Activated naive CD4-positive, alpha-beta T cell treated with anti-CD3 and anti-CD28 coated beads for 36 hours (primary cell): ENCODE measurements at regions not wholly inside any gene's neighbourhood (a gene's known extent, or its start where the extent isn't known, plus 50 kb on each side); places are given as distances from the start of the nearest gene placed in this dataset.

Experiments used
- CTCF ChIA-PET: fragments of 350-600 bp; sonication (Branson Sonifier 250); formaldehyde crosslinking; loops from one replicate; lab custom pipeline; 2021; ENCODE audit warnings: antibody characterized with exemption; lab: Charles Lee
- DNase-seq: peaks from one replicate; pipeline ENCODE4 v3.0.0-alpha.2; 2020
- H3K27ac Mint-ChIP-seq: one replicate; pipeline ENCODE4 v1.8.0; 2021; ENCODE audit warnings: mild to moderate bottlenecking, mixed read lengths
- H3K27me3 Mint-ChIP-seq: one replicate; pipeline ENCODE4 v1.8.0; 2021; ENCODE audit warnings: low read depth, mixed read lengths
- H3K36me3 Mint-ChIP-seq: one replicate; pipeline ENCODE4 v1.8.0; 2021; ENCODE audit warnings: low read depth, mixed read lengths
- H3K4me1 Mint-ChIP-seq: one replicate; pipeline ENCODE4 v1.8.0; 2021; ENCODE audit warnings: low read depth, mixed read lengths
- H3K4me3 Mint-ChIP-seq: one replicate; pipeline ENCODE4 v1.8.0; 2021; ENCODE audit warnings: mild to moderate bottlenecking, moderate library complexity, mixed read lengths
- H3K9me3 Mint-ChIP-seq: one replicate; pipeline ENCODE4 v1.8.0; 2021; ENCODE audit warnings: mixed read lengths
- intact Hi-C: fragments of 100-400 bp; cut with micrococcal nuclease; formaldehyde crosslinking; loops from one replicate; pipeline ENCODE4 v1.15.1; 2023

DNA sequence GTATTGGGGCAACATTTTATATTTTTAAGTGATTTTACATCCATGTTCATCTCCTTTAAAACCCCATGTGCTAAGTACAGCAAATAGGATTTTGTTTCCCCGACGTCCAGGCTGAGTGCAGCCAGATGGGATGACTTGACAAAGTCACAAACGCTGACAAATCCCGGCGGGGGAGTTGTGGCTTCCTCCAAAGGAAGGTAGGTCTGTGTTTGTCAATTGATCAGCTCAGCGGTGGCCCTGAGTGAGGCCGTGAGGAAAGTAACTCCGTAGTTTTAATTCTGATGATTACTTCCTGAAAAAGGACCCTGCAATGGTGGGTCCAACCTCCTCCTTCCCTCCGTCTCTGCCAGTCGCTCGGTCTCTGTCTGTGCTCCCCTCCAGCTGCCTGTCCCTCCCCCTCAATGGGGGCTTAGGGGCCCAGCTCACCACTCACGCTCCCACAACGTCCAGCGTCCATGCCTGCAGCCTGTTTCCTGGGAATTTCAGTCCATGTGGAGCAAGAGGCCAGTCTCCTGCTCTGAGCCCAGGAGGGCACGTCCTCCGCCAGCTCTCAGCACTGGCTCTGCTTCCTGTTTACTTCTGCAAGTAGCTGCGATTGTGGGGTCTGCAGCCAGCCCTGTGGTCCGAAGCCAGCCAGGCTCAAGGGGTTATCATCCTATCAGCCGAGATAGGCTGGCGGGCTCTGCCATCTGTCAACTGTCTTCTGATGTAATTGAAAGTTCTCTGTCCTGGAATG is 209.4 kb upstream of the FOXF1 start:
- Mint-ChIP-seq H3K4me1 (no peaks in the 10 kb centered on the region), H3K36me3 (no peaks in the 10 kb centered on the region), H3K9me3 (no peaks in the 10 kb centered on the region), H3K27me3 (peaks cover 54% of the 10 kb centered on the region), H3K27ac (no peak overlapping the region), H3K4me3 (no peak overlapping the region)
- no peak for DNase-seq
- CTCF ChIA-PET: interaction anchor here (0.6 kb wide), 1 partner anchor 228 kb away, joined by 3 read pairs; no protein-coding TSS in a partner anchor
- intact Hi-C loops: no loop called here

DNA sequence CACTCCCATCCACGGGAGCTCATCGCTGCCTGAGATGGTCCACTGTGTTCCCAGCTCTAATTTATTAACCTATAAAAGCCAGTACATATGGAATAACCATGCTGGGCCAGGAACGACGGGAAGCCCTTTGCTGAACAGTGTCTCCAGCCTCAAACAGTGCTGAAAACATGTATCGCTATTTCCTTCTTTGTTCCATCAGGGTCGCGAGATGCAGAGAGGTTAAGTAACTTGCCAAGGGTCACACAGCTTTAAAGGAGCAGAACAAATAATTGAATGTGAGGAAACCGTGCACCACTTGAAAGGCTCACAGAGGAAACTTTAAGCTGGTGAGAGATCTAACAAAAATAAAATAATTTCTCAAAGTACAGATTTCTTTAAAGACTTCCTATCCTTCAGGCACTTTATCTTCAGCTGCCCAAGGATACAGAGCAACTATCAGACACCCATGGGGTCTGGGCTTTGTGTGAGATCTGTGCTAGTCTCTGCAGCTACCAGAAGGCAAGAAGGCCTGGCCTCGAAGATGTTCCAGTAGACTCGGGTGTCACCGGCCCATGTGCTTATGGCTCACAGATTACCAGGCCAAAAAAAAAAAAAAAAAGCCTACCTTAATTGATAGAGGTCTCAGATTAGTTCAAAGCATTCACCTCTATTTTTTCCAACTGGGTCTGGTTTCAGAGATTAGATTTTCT is 207.8 kb upstream of the FOXF1 start:
- no peaks in the 10 kb centered on the region for H3K9me3 Mint-ChIP-seq
- DNase-seq: no peak
- no peak overlapping the region for H3K27ac Mint-ChIP-seq
- no peak overlapping the region for H3K4me3 Mint-ChIP-seq
- H3K27me3 Mint-ChIP-seq: peaks cover 43% of the 10 kb centered on the region
- intact Hi-C loops: no loop called here
- H3K4me1 Mint-ChIP-seq: no peaks in the 10 kb centered on the region
- H3K36me3 Mint-ChIP-seq: no peaks in the 10 kb centered on the region
- CTCF ChIA-PET: interaction anchor here (0.6 to 1.4 kb wide), 2 partner anchors 15 to 216 kb away, joined by 3 to 4 read pairs; no protein-coding TSS in a partner anchor

DNA sequence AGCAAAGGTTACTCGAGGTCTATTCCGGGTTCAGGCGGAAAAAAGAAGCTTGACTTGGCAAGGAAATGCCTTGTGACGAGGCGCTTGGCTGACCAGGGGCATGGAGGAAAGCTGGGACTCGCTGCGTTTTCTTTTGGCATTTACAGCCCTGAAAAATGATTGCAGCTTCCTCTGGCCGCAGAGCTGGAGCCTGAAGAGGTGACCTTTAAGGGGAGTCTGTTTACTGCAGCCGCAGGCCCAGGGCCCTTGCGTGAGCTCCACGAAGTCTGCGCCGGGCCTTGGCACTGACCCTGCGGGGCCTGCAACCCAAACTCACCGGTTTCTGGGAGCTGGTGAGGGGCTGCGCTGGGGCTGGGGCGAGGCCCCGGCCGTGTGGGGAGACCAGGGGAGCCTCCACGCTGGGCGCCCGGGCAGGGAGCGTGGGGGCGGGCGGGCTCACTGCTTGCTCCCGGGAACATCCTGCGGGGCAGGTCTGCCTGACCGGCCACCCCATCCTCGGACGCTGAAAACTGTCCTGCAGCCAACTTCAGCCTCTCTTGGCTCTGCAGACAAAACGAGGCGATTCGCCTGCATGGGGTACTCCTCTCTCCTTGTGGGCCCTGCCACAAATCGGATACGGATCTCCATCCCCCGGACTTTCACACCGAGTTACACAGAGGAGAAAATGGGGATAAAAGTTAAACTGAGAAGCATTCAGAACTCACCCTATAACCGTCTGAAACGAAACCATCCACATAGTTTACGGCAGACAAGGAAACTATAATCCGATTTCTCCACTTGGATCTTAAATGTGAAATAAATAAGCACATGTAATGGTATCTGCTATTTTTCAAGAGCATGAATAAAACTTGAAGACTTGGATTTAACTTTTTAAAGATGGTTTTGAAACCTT is 206.3 kb upstream of the FOXF1 start:
- no peak overlapping the region for H3K4me3 Mint-ChIP-seq
- H3K36me3 Mint-ChIP-seq: no peaks in the 10 kb centered on the region
- no peak overlapping the region for H3K27ac Mint-ChIP-seq
- H3K4me1 Mint-ChIP-seq: no peaks in the 10 kb centered on the region
- H3K9me3 Mint-ChIP-seq: no peaks in the 10 kb centered on the region
- intact Hi-C loops: no loop called here
- no peak for DNase-seq
- CTCF ChIA-PET: no interaction called here
- peaks cover 31% of the 10 kb centered on the region for H3K27me3 Mint-ChIP-seq

DNA sequence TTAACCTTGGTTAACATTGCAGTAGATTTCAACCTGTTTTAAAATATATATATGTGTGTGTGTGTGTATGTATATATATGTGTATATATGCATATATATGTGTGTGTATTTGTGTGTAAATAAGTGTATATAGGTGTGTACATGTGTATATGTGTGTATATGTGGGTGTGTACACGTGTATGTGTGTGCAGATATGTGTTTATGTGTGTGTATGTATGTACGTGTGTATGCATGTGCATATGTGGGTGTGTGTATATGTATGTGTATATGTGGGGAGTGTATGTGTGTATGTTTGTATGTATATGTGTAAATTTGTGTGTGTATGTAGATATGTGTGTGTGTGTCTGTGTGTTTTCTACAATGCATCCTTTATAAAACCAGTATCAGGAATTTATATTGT is 205.5 kb upstream of the FOXF1 start:
- intact Hi-C loops: no loop called here
- DNase-seq: no peak
- Mint-ChIP-seq H3K9me3 (no peaks in the 10 kb centered on the region), H3K27ac (no peak overlapping the region), H3K27me3 (peaks cover 27% of the 10 kb centered on the region), H3K4me3 (no peak overlapping the region), H3K36me3 (no peaks in the 10 kb centered on the region), H3K4me1 (no peaks in the 10 kb centered on the region)
- CTCF ChIA-PET: no interaction called here

DNA sequence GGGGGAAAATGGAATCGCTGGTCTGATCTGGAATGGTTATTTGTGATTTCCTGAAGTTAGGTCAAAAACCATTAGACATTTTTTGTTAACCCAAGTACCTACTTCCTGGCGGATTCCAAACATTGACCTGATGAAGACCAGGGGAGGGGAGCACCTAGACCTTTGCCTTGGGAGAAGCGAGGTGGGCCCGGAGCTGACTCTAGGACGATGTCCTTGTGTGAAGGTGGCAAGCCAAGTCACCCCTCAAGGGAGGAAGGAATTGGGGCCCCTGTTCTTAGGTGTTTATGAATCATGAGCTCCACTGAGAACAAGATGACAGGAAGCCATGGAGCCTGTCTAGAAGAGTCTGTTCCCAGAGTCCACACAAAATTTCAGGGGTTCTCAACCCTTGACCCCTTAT is 204.9 kb upstream of the FOXF1 start:
- Mint-ChIP-seq H3K9me3 (no peaks in the 10 kb centered on the region), H3K27me3 (peaks cover 22% of the 10 kb centered on the region), H3K4me1 (no peaks in the 10 kb centered on the region), H3K36me3 (no peaks in the 10 kb centered on the region), H3K27ac (no peak overlapping the region), H3K4me3 (no peak overlapping the region)
- intact Hi-C loops: no loop called here
- CTCF ChIA-PET: no interaction called here
- no peak for DNase-seq

DNA sequence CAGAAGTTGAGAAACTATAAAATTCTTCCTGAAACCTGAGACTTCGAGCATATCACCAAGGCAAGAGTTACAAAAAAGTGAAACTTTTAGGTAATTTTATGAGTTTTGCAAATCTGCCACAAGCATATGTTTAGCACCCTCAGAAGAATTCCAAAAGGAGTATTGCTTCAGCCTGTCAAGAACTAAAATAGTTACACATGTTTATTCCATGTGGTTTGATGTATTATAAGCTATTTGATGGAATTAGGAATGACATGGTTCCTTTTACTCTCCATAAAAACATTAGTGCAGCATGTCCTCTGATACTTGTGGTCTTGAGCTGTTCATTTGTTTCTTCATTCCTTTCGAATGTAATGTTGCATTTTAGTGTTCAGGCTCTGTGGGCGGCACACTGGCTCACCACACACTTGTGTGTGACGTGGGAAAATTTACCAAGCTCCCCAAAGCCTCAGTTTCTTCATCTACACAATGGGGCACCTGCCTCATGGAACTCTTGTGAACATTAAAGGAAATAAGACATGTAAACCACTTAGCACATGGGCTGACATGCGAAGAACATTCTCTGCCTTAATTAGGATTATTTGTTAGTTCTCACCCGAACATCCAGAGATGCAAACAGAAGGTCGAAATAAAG is 204.2 kb upstream of the FOXF1 start:
- no peaks in the 10 kb centered on the region for H3K4me1 Mint-ChIP-seq
- CTCF ChIA-PET: interaction anchor here (0.5 kb wide), 1 partner anchor 1027 kb away, joined by 3 read pairs; no protein-coding TSS in a partner anchor
- intact Hi-C loops: no loop called here
- no peak overlapping the region for H3K4me3 Mint-ChIP-seq
- DNase-seq: no peak
- no peak overlapping the region for H3K27ac Mint-ChIP-seq
- peaks cover 18% of the 10 kb centered on the region for H3K27me3 Mint-ChIP-seq
- no peaks in the 10 kb centered on the region for H3K9me3 Mint-ChIP-seq
- no peaks in the 10 kb centered on the region for H3K36me3 Mint-ChIP-seq

DNA sequence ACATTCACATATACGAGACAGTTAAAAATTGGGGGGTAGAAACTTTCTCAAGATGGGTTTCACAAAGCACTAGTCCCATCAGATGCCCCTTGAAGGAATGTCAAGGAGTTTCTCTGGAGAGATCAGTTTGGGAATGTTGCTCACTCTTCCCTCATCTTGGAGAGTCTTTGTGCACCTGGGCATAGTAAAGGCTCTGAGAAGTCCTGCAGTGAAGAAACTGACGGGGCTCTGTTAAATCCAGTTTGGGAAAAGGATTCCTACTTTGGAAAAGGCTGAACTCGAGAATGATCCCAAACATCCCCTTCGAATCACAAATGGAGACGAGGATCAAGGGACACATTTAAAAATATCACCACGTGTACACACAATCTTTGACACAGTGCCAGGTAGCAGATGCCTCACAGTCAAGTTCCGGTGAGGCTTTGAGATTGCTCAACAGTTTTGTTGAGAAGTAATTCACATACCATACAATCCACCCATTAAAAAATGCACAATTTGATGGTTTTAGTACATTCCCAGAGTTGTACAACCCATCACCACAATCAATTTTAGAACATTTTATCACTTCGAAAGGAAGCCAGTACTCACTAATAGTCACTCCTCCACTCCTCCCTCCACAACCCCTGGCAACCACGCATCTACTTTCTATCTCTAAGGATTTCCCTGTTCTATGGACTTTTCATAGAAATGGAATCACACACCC is 203.4 kb upstream of the FOXF1 start:
- intact Hi-C loops: no loop called here
- Mint-ChIP-seq H3K4me3 (no peak overlapping the region), H3K4me1 (no peaks in the 10 kb centered on the region), H3K27me3 (peaks cover 11% of the 10 kb centered on the region), H3K27ac (no peak overlapping the region), H3K36me3 (no peaks in the 10 kb centered on the region), H3K9me3 (no peaks in the 10 kb centered on the region)
- CTCF ChIA-PET: no interaction called here
- no peak for DNase-seq

DNA sequence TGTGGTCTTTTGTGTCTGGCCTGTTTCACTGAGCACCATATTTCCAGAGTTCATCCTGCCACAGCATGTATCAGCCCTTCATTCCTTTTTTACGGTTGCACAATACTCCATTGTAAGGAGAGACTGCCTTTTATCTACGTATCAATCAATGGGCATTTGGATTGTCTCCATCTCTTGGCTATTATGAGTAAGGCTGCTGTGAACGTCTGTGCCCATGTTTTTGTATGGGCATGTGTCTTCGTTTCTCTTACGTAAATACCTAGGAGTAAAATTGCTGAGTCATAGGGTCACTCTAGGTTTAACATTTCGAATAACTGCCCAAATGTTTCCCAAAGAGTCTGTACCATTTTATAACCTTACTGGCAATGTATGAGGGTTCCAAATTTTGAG is 202.8 kb upstream of the FOXF1 start:
- H3K27me3 Mint-ChIP-seq: peaks cover 9% of the 10 kb centered on the region
- intact Hi-C loops: no loop called here
- no peaks in the 10 kb centered on the region for H3K9me3 Mint-ChIP-seq
- CTCF ChIA-PET: no interaction called here
- no peaks in the 10 kb centered on the region for H3K4me1 Mint-ChIP-seq
- DNase-seq: no peak
- no peak overlapping the region for H3K4me3 Mint-ChIP-seq
- H3K27ac Mint-ChIP-seq: no peak overlapping the region
- no peaks in the 10 kb centered on the region for H3K36me3 Mint-ChIP-seq

DNA sequence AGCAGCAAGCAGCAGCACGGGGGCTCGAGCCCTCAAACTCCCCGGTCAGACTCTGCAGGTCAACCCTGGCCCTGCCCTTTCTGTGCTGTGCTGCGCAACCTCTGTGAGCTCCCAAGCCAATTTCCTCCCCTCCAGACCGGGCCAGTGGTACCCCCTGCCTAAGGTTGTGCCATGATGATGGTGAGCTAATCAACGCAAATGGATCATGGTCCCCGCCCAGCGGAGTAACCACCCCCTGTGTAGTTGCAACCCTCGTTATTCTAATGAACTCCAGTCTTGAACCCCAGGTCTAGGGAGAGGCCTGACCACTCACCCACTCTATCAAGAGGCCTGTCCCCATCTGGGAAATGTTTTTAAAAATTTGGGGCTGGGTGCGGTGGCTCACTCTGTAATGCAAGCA is 201.8 kb upstream of the FOXF1 start:
- CTCF ChIA-PET: no interaction called here
- intact Hi-C loops: no loop called here
- Mint-ChIP-seq H3K4me3 (no peak overlapping the region), H3K27me3 (peaks cover 12% of the 10 kb centered on the region), H3K27ac (no peak overlapping the region), H3K4me1 (no peaks in the 10 kb centered on the region), H3K36me3 (no peaks in the 10 kb centered on the region), H3K9me3 (no peaks in the 10 kb centered on the region)
- no peak for DNase-seq

DNA sequence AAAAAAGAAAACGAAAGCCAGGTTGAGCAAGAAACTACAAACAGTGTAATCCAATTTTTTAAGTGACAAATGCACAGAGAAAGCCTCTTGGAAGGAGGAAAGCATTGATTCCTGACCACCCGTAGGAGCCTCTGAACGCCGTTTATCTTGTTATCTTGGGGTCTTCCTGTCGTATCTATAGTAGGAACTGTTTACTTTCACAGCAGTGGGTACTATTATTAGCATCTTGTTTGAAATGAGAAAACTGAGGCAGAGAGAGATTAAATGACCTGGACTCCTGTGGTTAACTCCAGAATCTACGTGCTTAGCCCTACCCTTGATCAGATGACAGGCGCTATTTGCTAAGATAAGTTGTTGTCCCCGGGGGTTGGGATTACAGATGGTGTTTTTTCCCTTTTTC is 196.7 kb upstream of the FOXF1 start:
- DNase-seq: no peak
- H3K4me1 Mint-ChIP-seq: no peaks in the 10 kb centered on the region
- H3K36me3 Mint-ChIP-seq: no peaks in the 10 kb centered on the region
- intact Hi-C loops: no loop called here
- H3K27ac Mint-ChIP-seq: no peak overlapping the region
- H3K27me3 Mint-ChIP-seq: peaks cover 7% of the 10 kb centered on the region
- CTCF ChIA-PET: no interaction called here
- no peak overlapping the region for H3K4me3 Mint-ChIP-seq
- H3K9me3 Mint-ChIP-seq: no peaks in the 10 kb centered on the region

DNA sequence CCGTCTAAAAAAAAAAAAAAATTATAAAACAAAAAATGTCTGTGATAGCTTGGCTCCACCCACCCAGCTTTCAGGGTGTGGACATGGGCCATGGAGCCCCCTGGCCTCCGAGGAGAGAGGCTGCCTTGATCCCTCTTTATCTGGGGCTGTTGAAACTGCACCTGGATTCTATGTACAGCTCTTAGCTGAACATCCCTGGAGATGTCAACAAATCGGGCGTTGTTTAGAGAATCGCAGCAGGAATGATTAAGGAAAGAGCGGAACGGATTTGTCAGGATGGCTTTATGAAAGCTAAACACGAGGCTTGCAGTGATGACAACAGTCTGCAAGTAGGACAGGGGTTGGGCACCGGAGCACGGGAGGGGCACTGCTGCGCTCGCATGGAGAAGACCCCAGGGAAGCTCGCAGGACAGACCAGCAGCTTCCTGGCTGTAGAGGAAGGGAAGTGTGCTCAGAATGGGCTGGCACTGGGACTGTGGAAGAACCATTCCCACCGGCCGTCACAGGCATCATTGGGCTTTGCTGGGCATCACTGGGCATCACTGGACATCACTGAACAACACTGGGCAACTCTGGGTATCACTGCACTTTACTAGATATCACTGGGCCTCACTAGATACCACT is 195.8 kb upstream of the FOXF1 start:
- no peak for DNase-seq
- H3K9me3 Mint-ChIP-seq: no peaks in the 10 kb centered on the region
- H3K4me3 Mint-ChIP-seq: no peak overlapping the region
- H3K27me3 Mint-ChIP-seq: peaks cover 9% of the 10 kb centered on the region
- no peaks in the 10 kb centered on the region for H3K36me3 Mint-ChIP-seq
- H3K4me1 Mint-ChIP-seq: no peaks in the 10 kb centered on the region
- no peak overlapping the region for H3K27ac Mint-ChIP-seq
- CTCF ChIA-PET: no interaction called here
- intact Hi-C loops: no loop called here
